Sigmoid colon (tissue), 6 donors: ENCODE measurements at regions not wholly inside any gene's neighbourhood (a gene's known extent, or its start where the extent isn't known, plus 50 kb on each side); places are given as distances from the start of the nearest gene placed in this dataset.

ENCODE experiments used
- DNase-seq: peaks from one replicate; pipeline ENCODE4 v3.0.0-alpha.2; 2019
- H3K27ac ChIP-seq, 4 donors: fragments of 200-600 bp; sonication (generic); one replicate each; pipeline ENCODE4 v1.5.1; 2016 to 2019; ENCODE audit warnings: mild to moderate bottlenecking in 1 of 4
- H3K27me3 ChIP-seq, 3 donors: fragments of 200-600 bp; sonication (generic); one replicate each; pipeline ENCODE4 v1.5.1; 2019; ENCODE audit warnings: mild to moderate bottlenecking in 1 of 3
- H3K36me3 ChIP-seq, 4 donors: fragments of 200-600 bp; sonication (generic); one replicate each; pipeline ENCODE4 v1.5.1; 2016 to 2019
- H3K4me1 ChIP-seq, 4 donors: fragments of 200-600 bp; sonication (generic); one replicate each; pipeline ENCODE4 v1.5.1; 2017 to 2019
- H3K4me3 ChIP-seq, 4 donors: fragments of 200-600 bp; sonication (generic); one replicate each; pipeline ENCODE4 v1.5.1; 2017 to 2019; ENCODE audit warnings: mild to moderate bottlenecking in 2 of 4, moderate library complexity in 1 of 4
- H3K9me3 ChIP-seq, 4 donors: fragments of 200-600 bp in 3 of 4; sonication (generic) in 3 of 4; one replicate each; pipeline versions ENCODE4 v1.5.1 to v1.6.1; 2013 to 2019
- CTCF ChIP-seq, 4 experiments: fragments of 450-650 bp in 3 of 4; fragments of 200-600 bp in 1 of 4; IDR thresholded peaks; one replicate each; pipeline ENCODE4 v1.5.1; 2016 to 2019; ENCODE audit warnings: antibody characterized with exemption in 4 of 4, mild to moderate bottlenecking in 3 of 4, moderate library complexity in 2 of 4
- EP300 ChIP-seq, 4 donors: sonication (generic); formaldehyde crosslinking; IDR thresholded peaks; one replicate each; pipeline ENCODE4 v1.6.1; 2017; ENCODE audit warnings: antibody characterized with exemption in 4 of 4
- POLR2A ChIP-seq, 2 donors: fragments of 450-650 bp; IDR thresholded peaks; one replicate each; pipeline ENCODE4 v1.6.1; 2016; ENCODE audit warnings: antibody characterized with exemption in 2 of 2, mild to moderate bottlenecking in 2 of 2, moderate library complexity in 2 of 2
- POLR2AphosphoS5 ChIP-seq, 4 donors: sonication (generic); formaldehyde crosslinking; IDR thresholded peaks; one replicate each; pipeline ENCODE4 v1.6.1; 2017; ENCODE audit warnings: antibody characterized with exemption in 4 of 4
- WGBS, 2 donors: extraction: QIAGEN DNeasy Blood & Tissue Kit; methylation state at CpG; one replicate each; pipeline ENCODE4 v1.1.7; 2013; 5-methylcytosine and 5-hydroxymethylcytosine counted together
- intact Hi-C: fragments of 100-400 bp; cut with DNase I; formaldehyde crosslinking; loops from one replicate; pipeline ENCODE4 v1.15.1; 2023
- donor health status: healthy with polysubstance abuse.
- donor health status: healthy.

DNA sequence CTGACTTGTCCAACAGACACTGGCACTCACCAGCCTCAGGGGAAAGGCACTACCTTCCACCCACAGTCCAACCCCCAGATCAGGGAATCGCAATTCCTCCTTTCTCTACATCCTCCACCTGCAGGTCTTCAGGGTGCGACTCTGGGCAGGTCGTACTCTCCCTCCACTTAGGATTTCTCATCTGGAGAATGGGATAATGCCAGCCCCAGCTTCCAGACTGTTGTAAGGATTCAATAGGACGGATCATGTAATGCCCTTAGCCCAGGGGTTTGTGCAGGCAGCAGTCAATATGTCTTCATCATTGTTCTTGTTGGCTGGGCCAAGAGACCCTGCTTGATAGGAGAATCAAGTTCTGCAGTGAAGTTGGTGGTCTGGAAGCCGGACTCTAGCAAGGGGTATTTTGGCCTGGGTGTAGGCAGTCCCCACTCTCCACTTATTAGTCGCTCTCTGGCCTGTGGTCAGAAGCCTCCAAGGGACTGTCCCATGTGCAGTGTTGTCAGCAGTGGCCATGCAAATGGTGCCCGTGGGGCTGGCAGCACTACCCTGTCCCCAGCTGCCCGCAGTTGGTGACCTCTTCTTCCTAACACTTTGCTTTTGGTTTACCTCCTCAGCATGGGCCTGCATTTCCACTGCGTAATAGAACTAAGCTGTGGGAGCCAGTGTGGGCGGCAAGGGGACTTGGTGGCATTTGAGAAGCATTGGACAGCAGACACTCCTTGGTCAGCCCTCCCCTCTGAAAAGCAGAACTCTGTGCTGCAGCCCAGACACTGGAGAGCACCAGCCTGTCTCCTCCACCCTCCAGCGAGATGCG, 172.4 kb upstream of the HS6ST1 start:
- Histone ChIP-seq H3K27me3 (peaks cover 3 to 6% (median 5%) of the 10 kb centered on the region in 3 donors), H3K36me3 (no peaks in the 10 kb centered on the region), H3K9me3 (peaks cover 0 to 2% (median 0%) of the 10 kb centered on the region in 4 donors), H3K4me3 (no peak overlapping the region), H3K27ac (no peak overlapping the region), H3K4me1 (no peaks in the 10 kb centered on the region)
- 91 to 93% methylated on average over 12 of the region's 12 CpGs for whole genome bisulfite sequencing, 2 donors
- no peak for DNase-seq
- intact Hi-C loops = no loop called here
- TF ChIP-seq POLR2AphosphoS5 (IDR thresholded peaks at IDR 0.05) (no peak), POLR2A (IDR thresholded peaks at IDR 0.05) (no peak), EP300 (IDR thresholded peaks at IDR 0.05) (no peak), CTCF (IDR thresholded peaks at IDR 0.05) (no peak)

GRCh38 chr2:128491692-128492244, 173.1 kb upstream of the HS6ST1 start:
- peaks cover 0 to 2% (median 0%) of the 10 kb centered on the region in 4 donors for H3K9me3 ChIP-seq
- DNase-seq = no peak
- H3K27ac ChIP-seq = no peak overlapping the region
- H3K36me3 ChIP-seq = no peaks in the 10 kb centered on the region
- intact Hi-C loops = no loop called here
- TF ChIP-seq CTCF (IDR thresholded peaks at IDR 0.05) (no peak), POLR2AphosphoS5 (IDR thresholded peaks at IDR 0.05) (no peak), EP300 (IDR thresholded peaks at IDR 0.05) (no peak), POLR2A (IDR thresholded peaks at IDR 0.05) (no peak)
- H3K27me3 ChIP-seq = peaks cover 3 to 6% (median 5%) of the 10 kb centered on the region in 3 donors
- no peak overlapping the region for H3K4me3 ChIP-seq
- 79 to 93% methylated on average over 7 of the region's 7 CpGs for WGBS, 2 donors
- H3K4me1 ChIP-seq = no peaks in the 10 kb centered on the region

GRCh38 chr2:128492966-128493811, 174.5 kb upstream of the HS6ST1 start:
- Histone ChIP-seq H3K4me3 (no peak overlapping the region), H3K27me3 (peaks cover 3 to 6% (median 5%) of the 10 kb centered on the region in 3 donors), H3K4me1 (no peaks in the 10 kb centered on the region), H3K36me3 (no peaks in the 10 kb centered on the region), H3K9me3 (peaks cover 0 to 2% (median 0%) of the 10 kb centered on the region in 4 donors), H3K27ac (no peak overlapping the region)
- intact Hi-C loops = no loop called here
- DNase-seq = no peak
- WGBS, 2 donors = 63 to 78% methylated on average over 65 of the region's 65 CpGs
- TF ChIP-seq POLR2A (IDR thresholded peaks at IDR 0.05) (no peak), POLR2AphosphoS5 (IDR thresholded peaks at IDR 0.05) (no peak), CTCF (IDR thresholded peaks at IDR 0.05) (no peak), EP300 (IDR thresholded peaks at IDR 0.05) (no peak)

DNA sequence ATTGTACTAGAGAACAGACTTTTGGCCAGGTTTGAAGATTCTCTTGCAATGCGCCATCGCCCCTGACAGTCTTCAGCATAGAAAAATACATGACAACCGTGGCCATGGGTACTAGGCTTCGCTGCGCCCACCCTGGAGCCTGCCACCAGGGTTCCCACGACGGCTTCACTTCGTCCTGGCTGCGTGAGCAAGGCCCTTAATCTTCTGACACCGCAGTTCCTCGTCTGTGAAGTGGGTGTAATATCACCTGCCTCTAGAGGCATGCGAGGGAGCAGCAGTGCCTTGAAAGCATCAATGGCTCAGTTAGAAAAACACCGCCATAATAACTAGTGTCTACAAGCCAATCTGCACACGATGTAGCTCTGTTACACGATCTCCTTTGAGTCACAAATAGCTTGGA, 175.2 kb upstream of the HS6ST1 start:
- H3K27ac ChIP-seq = no peak overlapping the region
- H3K36me3 ChIP-seq = no peaks in the 10 kb centered on the region
- H3K9me3 ChIP-seq = peaks cover 0 to 2% (median 0%) of the 10 kb centered on the region in 4 donors
- TF ChIP-seq EP300 (IDR thresholded peaks at IDR 0.05) (no peak), POLR2A (IDR thresholded peaks at IDR 0.05) (no peak), CTCF (IDR thresholded peaks at IDR 0.05) (no peak), POLR2AphosphoS5 (IDR thresholded peaks at IDR 0.05) (no peak)
- WGBS, 2 donors = 82 to 88% methylated on average over 15 of the region's 15 CpGs
- no peak for DNase-seq
- H3K4me1 ChIP-seq = no peaks in the 10 kb centered on the region
- H3K27me3 ChIP-seq = peaks cover 3 to 6% (median 5%) of the 10 kb centered on the region in 3 donors
- intact Hi-C loops = no loop called here
- no peak overlapping the region for H3K4me3 ChIP-seq
